Stimulated activated CD4-positive, alpha-beta T cell treated with anti-CD3 and anti-CD28 coated beads, TNF-alpha, amount 100 ng/mL, for 4 hours (primary cell): ENCODE measurements at regions not wholly inside any gene's neighbourhood (a gene's known extent, or its start where the extent isn't known, plus 50 kb on each side); places are given as distances from the start of the nearest gene placed in this dataset.

Experiments
- DNase-seq, 3 experiments: peaks; one replicate each; pipeline ENCODE4 v3.0.0-alpha.2; 2020; ENCODE audit warnings: low read depth in 3 of 3

- DNase-seq: no peak
These were observed 81.3 kb downstream of the FOXL3 start for GRCh38 chr7:371119-371778.

DNA sequence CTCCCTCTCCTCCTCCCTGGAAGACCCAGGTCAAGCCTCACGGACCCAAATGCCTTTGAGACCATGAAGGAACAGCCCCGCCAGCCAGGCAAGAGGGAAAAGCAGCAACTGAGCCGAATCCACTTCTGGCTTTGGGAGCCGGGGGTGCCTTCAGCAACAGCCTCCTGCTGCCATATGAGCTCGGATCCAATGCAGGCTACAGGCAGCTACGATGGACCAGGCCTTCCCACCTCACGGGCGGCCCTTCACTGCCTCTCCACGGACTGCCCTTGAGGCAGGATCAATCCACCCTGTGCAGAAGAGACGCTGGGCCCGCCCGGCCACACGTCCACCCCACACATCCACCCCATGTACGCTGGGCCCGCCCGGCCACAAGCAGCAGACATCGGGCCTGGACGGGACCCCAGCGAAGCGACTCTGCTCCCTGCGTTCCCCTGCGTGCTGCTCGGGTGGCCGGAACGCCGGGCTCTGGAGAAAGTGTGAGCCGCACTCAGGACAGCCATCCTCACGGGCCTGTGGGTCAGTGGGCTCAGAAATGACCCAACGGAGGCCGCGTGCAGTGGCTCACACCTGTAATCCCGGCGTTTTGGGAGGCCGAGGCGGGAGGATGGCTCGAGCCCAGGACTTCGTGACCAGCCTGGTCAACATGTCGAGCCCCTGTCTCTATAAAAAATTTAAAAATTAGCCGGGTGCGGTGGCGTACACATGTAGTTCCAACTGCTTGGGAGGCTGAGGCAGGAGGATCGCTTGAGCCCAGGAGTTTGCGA lies 82.0 kb downstream of the FOXL3 start:
- DNase-seq: no peak

GRCh38 chr7:372546-372931 lies 82.6 kb downstream of the FOXL3 start:
- no peak for DNase-seq

- no peak for DNase-seq
These were observed 83.2 kb downstream of the FOXL3 start for GRCh38 chr7:372932-373791.

DNA sequence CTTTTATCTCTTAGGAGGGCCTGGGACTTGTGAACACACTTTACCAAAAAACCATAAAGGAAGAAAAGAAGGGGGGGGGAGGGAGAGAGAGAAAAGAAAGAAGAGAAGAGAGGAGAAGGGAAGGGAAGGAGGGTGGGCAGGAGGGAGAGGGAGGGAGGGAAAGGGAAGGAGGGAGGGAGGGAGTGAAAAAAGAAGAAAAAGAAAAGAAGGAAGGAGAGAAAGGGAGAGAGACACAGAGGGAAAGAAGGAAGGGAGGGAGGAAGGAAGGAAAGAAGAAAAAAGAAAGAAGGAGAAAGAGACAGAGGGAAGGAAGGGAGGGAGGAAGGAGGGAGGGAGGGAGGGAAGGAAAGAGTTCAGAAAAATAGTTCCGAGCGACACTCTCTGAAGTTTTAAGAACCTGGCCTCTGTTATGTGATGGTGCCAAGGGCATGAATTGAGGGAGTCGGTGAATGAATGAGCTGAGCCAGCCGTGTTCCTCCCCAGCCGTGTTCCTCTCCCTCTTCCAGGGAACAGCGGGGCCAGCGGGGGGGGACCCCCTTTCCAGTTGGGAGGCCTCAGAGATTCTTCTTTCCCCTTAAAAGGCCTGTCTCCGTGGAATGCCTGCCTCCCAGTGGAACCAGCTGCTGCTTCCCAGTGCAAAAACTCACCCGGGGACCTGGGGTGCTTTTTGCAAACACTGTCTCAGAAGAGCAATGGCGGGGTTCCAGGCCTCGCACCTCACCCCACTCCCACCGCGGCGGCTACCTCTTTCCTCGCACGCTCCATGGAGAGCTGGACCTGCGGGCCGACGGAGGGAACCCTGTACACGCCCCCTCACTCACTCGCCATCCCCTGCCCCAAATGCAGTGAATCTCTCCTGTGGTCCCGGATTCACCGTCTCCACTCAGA lies 84.1 kb downstream of the FOXL3 start:
- no peak for DNase-seq

- DNase-seq: no peak
These were observed 84.8 kb downstream of the FOXL3 start for GRCh38 chr7:374706-375311.

GRCh38 chr7:375321-375831 lies 85.4 kb downstream of the FOXL3 start:
- DNase-seq: no peak

GRCh38 chr7:375901-376305 lies 85.9 kb downstream of the FOXL3 start:
- DNase-seq: no peak

DNA sequence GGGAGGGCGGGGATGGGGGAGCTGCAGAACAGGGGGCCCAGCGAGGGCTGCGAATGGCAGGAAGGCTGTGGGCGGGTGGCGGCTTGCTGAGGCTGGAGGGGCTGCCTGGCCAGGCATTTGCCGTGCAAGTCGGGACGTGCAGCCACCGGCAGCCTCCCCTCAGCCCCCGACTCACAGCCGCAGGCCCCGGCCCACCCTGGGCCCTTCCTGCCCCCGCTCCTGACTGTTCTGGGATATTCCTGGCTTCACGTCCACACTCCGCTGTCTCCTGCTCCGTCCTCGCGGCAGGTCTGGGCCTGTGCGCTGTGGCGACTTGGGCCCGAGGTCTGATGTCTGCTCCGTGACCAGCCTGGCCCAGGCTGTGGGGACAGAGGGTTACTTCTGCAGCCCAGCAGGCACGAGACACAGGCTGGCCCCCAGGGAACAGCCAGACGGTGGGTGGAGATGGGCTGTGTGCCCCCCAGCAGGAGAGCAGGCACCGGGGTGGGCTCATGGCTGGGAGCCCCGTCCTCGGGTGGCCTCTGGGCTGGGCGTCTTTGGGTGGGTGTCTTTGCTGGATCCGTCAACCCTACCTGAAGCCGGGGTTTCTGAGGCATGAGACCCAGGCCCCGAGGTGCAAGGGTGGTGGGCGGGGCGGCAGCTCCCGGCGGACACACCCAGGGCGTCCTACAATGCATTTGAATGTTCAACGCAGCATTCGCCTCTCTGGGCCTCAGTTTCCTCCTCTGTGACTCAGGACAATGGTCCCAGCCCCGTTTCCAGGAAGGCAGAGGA lies 86.5 kb downstream of the FOXL3 start:
- no peak for DNase-seq

DNA sequence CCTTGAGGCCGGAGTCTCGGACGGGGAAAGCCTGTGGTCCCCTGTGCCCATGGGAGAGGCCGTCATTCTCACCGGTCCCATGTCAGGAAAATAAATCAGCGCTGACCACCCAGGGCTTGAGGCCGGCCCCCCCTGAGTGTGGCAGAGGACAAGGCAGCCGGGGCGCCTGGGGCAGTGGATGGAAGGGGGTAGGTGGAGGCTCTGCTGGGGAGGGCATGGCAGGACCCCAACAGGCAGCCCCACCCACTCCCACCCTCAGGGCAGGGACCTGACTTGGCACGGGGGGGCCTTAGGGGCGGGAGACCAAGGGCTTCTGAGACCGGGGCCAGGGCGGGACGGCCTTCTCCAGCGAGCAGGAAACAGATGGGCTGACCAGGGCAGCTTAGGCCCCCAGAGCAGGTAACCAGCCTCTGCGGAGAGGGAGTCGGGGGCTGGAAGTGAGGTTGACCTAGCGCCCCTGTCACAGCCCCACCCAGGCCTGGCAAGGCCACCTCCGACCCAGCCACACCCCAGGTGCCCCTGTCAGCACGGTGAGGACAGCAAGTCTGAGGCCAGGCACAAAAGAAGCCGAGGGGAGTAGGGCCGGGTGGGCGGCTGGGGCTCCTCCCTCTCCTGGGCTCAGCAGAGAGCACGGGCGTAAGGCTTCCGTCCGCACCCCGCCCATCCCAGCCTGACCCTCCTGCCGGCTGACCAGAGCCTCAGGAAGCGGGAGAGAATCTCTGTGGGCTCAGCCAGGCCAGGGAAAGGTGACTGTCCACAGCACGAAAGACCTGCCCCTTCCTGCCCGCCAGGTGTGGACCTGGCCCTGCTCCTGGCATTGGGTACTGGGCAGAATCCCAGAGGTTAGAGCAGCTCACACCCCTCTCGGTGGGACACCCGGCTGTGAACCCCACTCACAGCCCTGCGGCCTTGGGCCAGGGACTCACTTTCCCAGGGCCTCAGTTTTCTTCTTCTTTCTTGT lies 87.4 kb downstream of the FOXL3 start:
- DNase-seq: no peak

DNA sequence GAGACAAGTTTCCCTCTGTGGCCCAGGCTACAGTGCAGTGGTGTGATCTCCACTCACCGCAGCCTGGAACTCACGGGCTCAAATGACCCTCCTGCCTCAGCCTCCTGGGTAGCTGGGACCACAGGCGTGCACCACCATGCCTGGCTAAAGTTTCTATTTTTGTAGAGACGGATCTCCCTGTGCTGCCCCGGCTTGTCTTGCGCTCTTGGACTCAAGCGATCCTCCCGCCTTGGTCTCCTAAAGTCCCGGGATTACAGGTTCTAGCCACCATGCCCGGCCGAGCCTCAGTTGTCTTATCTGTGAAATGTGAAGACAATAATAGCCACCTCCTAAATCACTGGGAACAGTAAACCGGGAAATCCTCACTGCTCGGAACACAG lies 88.1 kb downstream of the FOXL3 start:
- DNase-seq: no peak

DNA sequence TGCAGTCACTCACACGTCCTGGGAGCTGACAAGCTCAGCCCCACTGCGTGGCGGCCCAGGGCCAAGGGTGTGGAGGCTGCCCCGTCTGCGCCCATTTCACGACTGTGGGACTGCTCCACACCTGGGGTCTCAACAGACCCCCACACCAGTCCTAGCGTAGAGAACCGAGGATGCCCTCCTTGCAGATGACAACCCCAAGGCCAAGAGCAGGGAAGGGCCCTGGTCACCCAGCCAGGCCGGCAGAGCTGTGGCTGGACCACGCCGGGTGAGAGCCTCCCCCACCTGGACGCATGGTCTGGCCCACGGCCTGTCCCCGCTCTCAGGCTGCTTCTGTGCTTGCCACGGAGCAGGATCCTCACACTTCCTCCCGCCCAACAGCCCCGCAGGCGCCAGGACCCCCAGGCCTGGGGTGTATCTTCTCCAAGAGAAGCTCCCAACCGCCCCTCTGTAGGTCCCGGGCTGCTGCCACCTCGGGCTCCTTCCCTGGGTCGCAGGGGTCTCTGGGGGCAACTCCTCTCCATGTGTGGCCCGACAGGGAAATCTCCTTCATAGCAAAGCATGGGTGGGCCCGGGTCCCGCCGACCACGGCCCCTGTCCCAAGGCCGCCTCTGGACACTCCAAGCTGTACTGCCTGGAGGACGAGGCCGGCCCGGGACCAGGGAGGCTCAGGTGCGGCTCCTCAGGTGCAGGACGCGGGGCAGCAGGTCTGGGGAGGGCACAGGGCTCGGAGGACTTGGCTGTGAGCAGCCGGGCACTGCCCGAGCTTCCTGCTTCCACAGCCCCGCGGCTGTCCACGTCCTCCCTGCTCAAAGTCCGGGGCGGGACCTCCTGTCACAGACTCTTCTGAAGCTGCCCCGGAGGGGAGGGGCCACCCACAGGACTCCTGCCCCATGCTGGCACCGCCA lies 88.8 kb downstream of the FOXL3 start:
- DNase-seq: no peak

- DNase-seq: no peak
These were observed 89.6 kb downstream of the FOXL3 start for GRCh38 chr7:379456-380138.

- DNase-seq: no peak
These were observed 90.1 kb downstream of the FOXL3 start for GRCh38 chr7:380139-380485.

- DNase-seq: no peak
These were observed 90.8 kb downstream of the FOXL3 start for GRCh38 chr7:380711-381210.

- peak in 2 of 3 experiments; percentile 47 to 51 for DNase-seq
These were observed 91.5 kb downstream of the FOXL3 start for GRCh38 chr7:381211-382042.
